Common myeloid progenitor, CD34-positive (primary cell): ENCODE measurements at regions not wholly inside any gene's neighbourhood (a gene's known extent, or its start where the extent isn't known, plus 50 kb on each side); places are given as distances from the start of the nearest gene placed in this dataset.

ENCODE experiments used
- CTCF ChIA-PET: fragments of 350-600 bp; sonication (Branson Sonifier 250); formaldehyde crosslinking; loops from one replicate; lab custom pipeline; 2021; ENCODE audit warnings: antibody characterized with exemption; lab: Charles Lee
- POLR2A ChIA-PET: fragments of 350-600 bp; sonication (Branson Sonifier 250); formaldehyde crosslinking; loops from one replicate; lab custom pipeline; 2021; ENCODE audit warnings: antibody characterized with exemption; lab: Charles Lee
- DNase-seq, 3 donors: peaks; one replicate each; pipeline versions ENCODE4 v3.0.0 to v3.0.0-alpha.2; 2013
- H3K27ac ChIP-seq, 2 experiments: 1 replicate in 1 of 2; 2 replicates in 1 of 2; pipeline ENCODE4 v1.7.0; 2013; ENCODE audit warnings: inconsistent platforms in 2 of 2, low read length in 2 of 2, mild to moderate bottlenecking in 2 of 2, low read depth in 1 of 2, moderate library complexity in 1 of 2; ENCODE audit not compliant: severe bottlenecking in 2 of 2, insufficient read depth in 1 of 2, poor library complexity in 1 of 2
- H3K27me3 ChIP-seq, 5 experiments: replicated peaks in 2 of 5; 1 replicate in 3 of 5; 2 replicates in 2 of 5; pipeline versions ENCODE4 v1.6.1 to v1.7.0; 2013; ENCODE audit warnings: low read length in 4 of 5, mild to moderate bottlenecking in 2 of 5, moderate library complexity in 2 of 5, inconsistent platforms in 1 of 5; ENCODE audit not compliant: insufficient read depth in 5 of 5, control insufficient read depth in 4 of 5
- H3K36me3 ChIP-seq, 4 experiments: 1 replicate in 2 of 4; 2 replicates in 2 of 4; pipeline versions ENCODE4 v1.6.1 to v1.7.0; 2013; ENCODE audit warnings: low read length in 3 of 4, control low read depth in 1 of 4, mild to moderate bottlenecking in 1 of 4; ENCODE audit not compliant: control insufficient read depth in 4 of 4, insufficient read depth in 4 of 4
- H3K4me1 ChIP-seq, 4 experiments: 1 replicate in 3 of 4; 2 replicates in 1 of 4; pipeline versions ENCODE4 v1.6.1 to v1.7.1; 2013; ENCODE audit warnings: low read length in 3 of 4, mild to moderate bottlenecking in 3 of 4, control low read depth in 1 of 4, inconsistent platforms in 1 of 4, moderate library complexity in 1 of 4; ENCODE audit not compliant: control insufficient read depth in 4 of 4, insufficient read depth in 4 of 4; ENCODE audit errors: control extremely low read depth in 1 of 4
- H3K4me3 ChIP-seq, 7 experiments: 1 replicate in 4 of 7; 2 replicates in 3 of 7; pipeline versions ENCODE4 v1.5.1 to v1.7.0; 2013; ENCODE audit warnings: mild to moderate bottlenecking in 7 of 7, low read length in 6 of 7, moderate library complexity in 6 of 7, inconsistent platforms in 2 of 7, low read depth in 2 of 7, control low read depth in 1 of 7; ENCODE audit not compliant: insufficient read depth in 4 of 7, control insufficient read depth in 1 of 7; ENCODE audit errors: extremely low read depth in 1 of 7
- H3K9me3 ChIP-seq, 5 experiments: 1 replicate in 4 of 5; 2 replicates in 1 of 5; pipeline versions ENCODE4 v1.6.1 to v1.7.1; 2013; ENCODE audit warnings: low read length in 4 of 5, mild to moderate bottlenecking in 2 of 5, inconsistent platforms in 1 of 5, low read depth in 1 of 5, moderate library complexity in 1 of 5; ENCODE audit not compliant: control insufficient read depth in 4 of 5, insufficient read depth in 2 of 5; ENCODE audit errors: control extremely low read depth in 1 of 5
- WGBS: methylation state at CpG from one replicate; pipeline ENCODE4 v1.1.5; 2013; ENCODE audit not compliant: insufficient coverage; 5-methylcytosine and 5-hydroxymethylcytosine counted together

DNA sequence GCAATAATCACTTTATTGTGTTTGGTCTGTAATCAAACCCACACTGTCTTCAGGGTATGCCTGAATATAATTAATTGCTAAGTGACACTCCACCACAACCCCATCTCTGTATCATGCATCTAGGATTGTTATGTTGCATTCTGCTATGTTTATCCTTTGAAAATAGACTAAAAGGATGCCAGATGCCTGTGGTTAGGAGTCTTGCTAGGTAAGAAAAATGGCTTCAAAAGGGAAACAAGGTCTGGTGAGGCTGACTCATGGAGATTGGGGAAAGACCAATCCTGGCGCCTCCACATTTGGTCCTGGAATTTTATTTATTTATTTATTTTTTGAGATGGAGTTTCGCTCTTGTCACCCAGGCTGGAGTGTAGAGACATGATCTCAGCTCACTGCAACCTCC, 360.5 kb upstream of the SLC7A11 start:
- DNase-seq: no peak
- Histone ChIP-seq H3K4me1 (no peaks in the 10 kb centered on the region), H3K9me3 (no peaks in the 10 kb centered on the region), H3K4me3 (no peak overlapping the region), H3K36me3 (no peaks in the 10 kb centered on the region), H3K27me3 (no peaks in the 10 kb centered on the region), H3K27ac (no peak overlapping the region)
- no CpG with 5 or more reads among the region's 2 CpGs for WGBS
- POLR2A ChIA-PET: no interaction called here
- CTCF ChIA-PET: no interaction called here

DNA sequence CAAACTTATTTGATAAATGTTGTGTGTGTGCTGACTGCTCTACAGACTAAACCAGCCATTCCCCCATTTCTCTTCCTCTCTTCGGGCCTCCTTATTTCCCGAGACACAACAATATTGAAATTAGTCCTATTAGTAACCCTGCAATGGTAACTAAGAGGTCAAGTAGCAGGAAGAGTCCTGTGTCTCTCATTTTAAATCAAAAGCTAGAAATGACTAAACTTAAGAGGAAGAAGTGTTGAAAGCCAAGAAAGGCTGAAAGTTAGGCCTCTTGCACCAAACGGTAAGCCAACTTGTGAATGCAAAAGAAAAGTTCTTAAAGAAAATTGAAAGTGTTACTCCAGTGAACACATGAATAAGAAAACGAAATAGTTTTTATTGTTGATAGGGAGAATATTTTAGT, 357.8 kb upstream of the SLC7A11 start:
- POLR2A ChIA-PET: no interaction called here
- no peak overlapping the region for H3K4me3 ChIP-seq

DNA sequence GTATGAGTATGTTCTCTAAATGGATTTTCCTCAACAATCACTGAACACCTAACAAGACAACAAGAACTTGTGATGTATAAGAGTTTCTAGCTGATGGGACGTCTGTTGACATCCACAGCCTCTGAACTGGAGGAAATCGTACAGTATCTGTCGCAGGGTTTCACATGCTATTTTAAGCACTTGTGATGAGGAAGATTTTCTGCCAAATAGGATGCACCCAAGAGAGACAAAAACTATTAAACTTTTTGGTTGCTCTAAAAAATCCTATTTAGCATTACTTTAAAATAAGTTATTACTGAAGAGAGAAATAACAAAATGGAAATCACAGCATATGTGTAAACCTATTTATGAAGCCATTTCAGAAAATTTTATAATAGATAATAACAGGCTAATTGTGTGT, 356.1 kb upstream of the SLC7A11 start:
- Histone ChIP-seq H3K4me3 (no peak overlapping the region), H3K4me1 (no peaks in the 10 kb centered on the region), H3K9me3 (no peaks in the 10 kb centered on the region), H3K27ac (no peak overlapping the region), H3K36me3 (no peaks in the 10 kb centered on the region), H3K27me3 (no peaks in the 10 kb centered on the region)
- 59% methylated on average over 3 of the region's 3 CpGs for WGBS
- no peak for DNase-seq
- POLR2A ChIA-PET: no interaction called here
- CTCF ChIA-PET: no interaction called here

More for the DNA sequence above, 357.8 kb upstream of the SLC7A11 start:
- CTCF ChIA-PET: no interaction called here
- WGBS: 100% methylated on average over 2 of the region's 4 CpGs
- Histone ChIP-seq H3K9me3 (no peaks in the 10 kb centered on the region), H3K27me3 (no peaks in the 10 kb centered on the region), H3K4me1 (no peaks in the 10 kb centered on the region), H3K27ac (no peak overlapping the region), H3K36me3 (no peaks in the 10 kb centered on the region)
- no peak for DNase-seq

DNA sequence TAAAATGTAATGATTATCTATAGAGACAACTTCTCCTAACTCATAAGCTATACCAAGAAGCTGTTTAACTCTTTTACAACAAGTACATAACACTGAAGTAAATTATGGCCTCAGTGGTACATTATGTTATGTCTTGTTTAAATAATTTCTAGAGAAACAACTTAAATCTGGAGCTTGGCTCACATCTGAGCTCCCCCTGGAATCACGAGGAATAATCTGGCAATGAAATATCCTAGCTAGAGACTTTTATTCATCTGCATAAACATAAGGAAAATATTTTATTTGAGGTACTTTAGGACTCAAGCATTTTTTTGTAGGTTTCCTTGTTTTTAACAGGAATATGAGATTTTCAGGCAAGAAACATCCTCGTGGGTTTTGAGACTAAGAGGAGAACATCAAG, 354.7 kb upstream of the SLC7A11 start:
- Histone ChIP-seq H3K27ac (no peak overlapping the region), H3K9me3 (no peaks in the 10 kb centered on the region), H3K4me1 (no peaks in the 10 kb centered on the region), H3K27me3 (no peaks in the 10 kb centered on the region), H3K36me3 (no peaks in the 10 kb centered on the region), H3K4me3 (no peak overlapping the region)
- 83% methylated on average over 1 of the region's 2 CpGs for WGBS
- no peak for DNase-seq
- ChIA-PET CTCF (no interaction called here), POLR2A (no interaction called here)

DNA sequence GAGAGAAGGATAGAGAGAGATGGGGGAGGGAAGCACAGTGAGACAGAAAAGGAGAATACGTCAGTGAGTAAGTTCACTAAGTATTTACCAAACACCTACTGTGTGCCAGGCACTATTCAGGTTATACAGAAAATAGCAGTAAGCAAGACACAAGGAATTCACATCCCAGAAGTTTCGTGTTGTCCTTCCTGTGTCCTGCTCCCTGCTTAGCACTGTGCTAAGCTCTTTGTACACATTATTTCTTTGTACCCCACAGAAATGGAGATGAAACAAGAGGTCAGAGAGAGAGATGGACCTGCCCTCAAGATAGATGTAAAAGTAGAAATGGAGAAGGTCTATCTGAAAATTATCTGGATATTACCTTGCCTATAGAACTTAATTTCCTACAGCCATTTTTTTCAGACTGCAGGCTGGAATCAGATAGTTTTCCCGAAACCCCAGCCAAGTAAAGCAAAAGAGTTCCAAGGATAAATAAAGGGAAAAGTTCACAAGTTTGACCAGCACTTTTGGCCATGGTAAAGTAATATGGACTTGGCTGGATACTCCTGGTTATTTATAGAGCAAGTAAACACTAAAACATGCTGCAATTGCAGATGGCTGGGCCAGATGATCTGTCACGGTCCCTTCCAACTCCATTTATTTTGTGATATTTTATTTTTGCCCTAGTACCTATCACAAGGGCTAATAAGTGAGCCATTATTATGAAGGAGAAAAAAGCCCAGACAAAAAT, 353.7 kb upstream of the SLC7A11 start:
- no peaks in the 10 kb centered on the region for H3K36me3 ChIP-seq
- H3K9me3 ChIP-seq: no peaks in the 10 kb centered on the region
- DNase-seq: no peak
- peaks cover 0 to 2% (median 0%) of the 10 kb centered on the region in 5 experiments for H3K27me3 ChIP-seq
- no peaks in the 10 kb centered on the region for H3K4me1 ChIP-seq
- ChIA-PET CTCF (no interaction called here), POLR2A (no interaction called here)
- WGBS: 40% methylated on average over 1 of the region's 4 CpGs
- no peak overlapping the region for H3K4me3 ChIP-seq
- no peak overlapping the region for H3K27ac ChIP-seq

DNA sequence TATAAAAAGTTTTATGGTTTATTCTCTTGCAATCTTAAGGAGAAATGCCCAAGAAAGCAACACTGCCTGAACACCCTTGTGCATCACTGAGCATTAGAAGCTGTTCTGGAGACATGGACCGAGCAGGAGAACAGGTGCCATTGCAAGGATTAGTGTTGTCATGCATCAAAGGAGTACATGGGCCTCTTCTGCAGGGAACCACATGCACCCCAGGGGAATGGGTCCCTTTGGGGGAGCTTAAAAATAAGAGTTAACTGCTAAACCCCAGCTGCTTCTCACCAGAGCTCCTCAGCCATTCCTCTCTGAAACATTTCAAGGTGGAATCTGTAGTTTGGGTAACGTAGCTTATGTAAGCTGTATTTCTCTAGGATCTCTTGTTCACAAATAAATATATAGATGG, 353.0 kb upstream of the SLC7A11 start:
- POLR2A ChIA-PET: no interaction called here
- no peaks in the 10 kb centered on the region for H3K9me3 ChIP-seq
- no peaks in the 10 kb centered on the region for H3K4me1 ChIP-seq
- no peak overlapping the region for H3K27ac ChIP-seq
- 90% methylated on average over 1 of the region's 2 CpGs for WGBS
- no peaks in the 10 kb centered on the region for H3K36me3 ChIP-seq
- H3K27me3 ChIP-seq: peaks cover 0 to 2% (median 0%) of the 10 kb centered on the region in 5 experiments
- peak in 2 of 3 donors; percentile 8 to 13 for DNase-seq
- CTCF ChIA-PET: no interaction called here
- no peak overlapping the region for H3K4me3 ChIP-seq

DNA sequence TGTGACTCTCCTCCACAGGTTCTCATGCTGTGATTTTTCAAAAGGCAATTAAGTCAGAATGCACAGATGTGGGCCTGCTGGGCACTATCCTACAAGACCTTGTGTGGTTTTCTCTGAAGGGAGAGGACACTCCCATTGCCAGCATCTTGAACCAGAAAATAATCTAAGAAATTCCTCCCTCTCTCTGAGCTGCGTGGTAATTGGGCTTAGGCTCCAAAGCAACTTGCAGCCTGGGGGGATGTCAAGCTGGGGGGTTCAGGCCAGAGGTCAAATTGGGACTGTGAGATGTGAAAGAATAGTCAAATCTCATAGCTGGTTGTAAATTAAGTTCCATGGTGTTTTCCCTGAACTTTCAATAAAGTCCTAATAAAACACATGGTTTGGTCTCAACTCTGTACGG, 350.6 kb upstream of the SLC7A11 start:
- no peaks in the 10 kb centered on the region for H3K9me3 ChIP-seq
- CTCF ChIA-PET: no interaction called here
- H3K4me1 ChIP-seq: no peaks in the 10 kb centered on the region
- H3K27ac ChIP-seq: no peak overlapping the region
- POLR2A ChIA-PET: no interaction called here
- no CpG with 5 or more reads among the region's 2 CpGs for WGBS
- H3K4me3 ChIP-seq: no peak overlapping the region
- peaks cover 0 to 2% (median 0%) of the 10 kb centered on the region in 5 experiments for H3K27me3 ChIP-seq
- DNase-seq: no peak
- no peaks in the 10 kb centered on the region for H3K36me3 ChIP-seq
